CD4-positive, alpha-beta T cell treated with Interleukin-6 for 4 hours (primary cell): ENCODE measurements at regions not wholly inside any gene's neighbourhood (a gene's known extent, or its start where the extent isn't known, plus 50 kb on each side); places are given as distances from the start of the nearest gene placed in this dataset.
"Not testable (repeated sequence)": the region's sequence is repeated elsewhere in the genome, so short reads cannot be mapped to it uniquely, and the experiment has no call there.

ENCODE experiments used
- DNase-seq: peaks from one replicate; pipeline ENCODE4 v3.0.0-alpha.2; 2020; ENCODE audit warnings: mixed read lengths

DNA sequence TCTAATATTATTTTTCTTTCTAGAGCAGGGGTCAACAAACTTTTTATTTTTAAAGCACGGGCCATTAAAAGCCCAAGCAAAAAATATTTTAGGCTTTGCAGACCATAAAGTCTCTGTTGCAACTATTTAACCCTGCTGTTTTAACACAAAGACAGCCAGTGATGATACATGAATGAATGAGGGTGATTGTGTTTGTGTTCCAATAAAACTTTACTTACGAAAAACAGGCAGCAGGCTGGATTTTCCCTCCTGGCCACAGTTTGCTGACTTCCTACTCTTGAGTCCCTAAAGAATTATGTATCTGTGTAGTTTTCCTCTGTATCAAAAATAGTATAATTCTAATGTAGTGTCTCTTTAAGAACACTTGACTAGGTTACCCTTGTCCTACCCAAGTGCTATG is 402.0 kb downstream of the ADCYAP1 start:
- no peak for DNase-seq

DNA sequence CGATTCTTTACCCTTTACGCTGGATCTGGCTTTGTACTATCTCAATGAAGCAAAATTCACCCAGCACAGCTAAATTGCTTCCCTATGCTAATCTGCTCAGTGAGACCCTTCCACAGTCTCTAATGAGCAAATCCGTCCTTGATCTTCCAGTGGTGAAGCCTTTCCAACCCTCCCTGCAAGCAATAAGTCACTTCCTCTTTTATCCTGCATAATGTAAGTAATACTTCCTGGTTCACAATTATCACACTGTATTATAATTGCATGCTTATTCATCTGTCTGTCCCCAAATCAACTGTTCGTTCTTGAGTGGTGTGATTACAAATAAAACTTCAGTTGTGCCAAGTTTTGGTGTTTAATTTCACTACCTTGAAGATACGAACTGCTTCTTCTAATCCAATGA is 404.0 kb downstream of the ADCYAP1 start:
- DNase-seq, result no peak

- DNase-seq, result no peak
These were observed 406.7 kb downstream of the ADCYAP1 start for GRCh38 chr18:1311376-1311775.

GRCh38 chr18:1335345-1335744 is 430.7 kb downstream of the ADCYAP1 start:
- not testable (repeated sequence) for DNase-seq

DNA sequence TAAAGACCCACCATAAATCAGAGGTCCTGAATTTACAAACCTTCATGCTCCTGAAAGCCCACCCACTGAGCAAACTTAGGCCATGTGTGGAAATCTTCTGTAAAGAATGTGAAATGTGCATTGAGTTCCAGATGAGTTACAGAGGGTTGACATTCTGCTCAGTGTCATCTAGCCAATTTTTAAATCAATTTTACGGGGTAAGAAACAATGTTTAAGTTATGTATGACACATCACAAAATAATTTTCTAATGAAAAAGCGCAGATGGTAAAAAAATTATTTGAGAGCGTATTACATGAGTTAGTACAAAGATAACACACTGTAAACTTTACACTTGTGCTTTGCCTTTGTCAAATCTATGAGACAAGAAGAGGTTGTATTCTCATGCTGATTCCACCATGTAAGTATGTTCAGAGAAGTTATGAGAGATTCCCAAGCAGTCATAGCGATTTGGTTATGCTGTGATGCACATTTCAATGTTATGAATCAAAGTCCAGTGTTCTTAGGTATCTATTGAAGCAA is 446.3 kb downstream of the ADCYAP1 start:
- no peak for DNase-seq

GRCh38 chr18:1353025-1353424 is 448.4 kb downstream of the ADCYAP1 start:
- no peak for DNase-seq

- no peak for DNase-seq
These were observed 453.1 kb downstream of the ADCYAP1 start for GRCh38 chr18:1357724-1358123.

DNA sequence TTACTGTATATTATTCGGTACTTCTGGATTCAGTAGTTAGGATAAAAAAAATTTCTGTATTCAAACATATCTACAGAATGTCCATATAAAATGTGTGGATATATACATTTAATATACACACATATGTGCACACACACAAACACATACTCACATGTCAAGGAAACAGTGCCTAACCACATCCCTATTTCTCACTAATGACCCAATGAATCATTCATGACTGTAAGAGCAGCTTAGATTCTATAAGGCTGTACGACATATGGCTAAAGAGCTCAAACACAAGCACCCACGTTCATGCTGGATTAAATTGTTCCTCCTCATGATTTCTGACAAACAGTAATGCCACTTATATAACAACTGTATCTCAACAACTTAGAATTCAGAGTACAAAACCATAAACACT is 457.3 kb downstream of the ADCYAP1 start:
- no peak for DNase-seq

DNA sequence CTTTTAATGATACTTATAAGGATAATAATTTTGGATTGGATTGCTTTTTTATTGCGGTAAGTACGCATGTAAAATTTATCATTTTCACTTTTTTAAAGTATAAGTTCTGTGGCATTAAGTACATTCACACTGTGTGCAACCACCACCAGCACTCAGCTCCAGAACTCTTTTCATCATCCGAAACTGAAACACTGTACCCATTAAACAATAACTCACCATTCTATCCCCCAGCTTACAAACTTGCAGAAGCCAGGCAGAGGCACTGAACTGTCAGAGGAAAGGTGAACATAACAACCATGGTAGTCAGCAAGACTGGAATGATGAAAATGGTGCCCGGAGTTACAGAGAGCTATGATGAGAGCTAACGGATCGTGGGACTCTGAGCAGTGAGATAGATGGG is 465.9 kb downstream of the ADCYAP1 start:
- no peak for DNase-seq

DNA sequence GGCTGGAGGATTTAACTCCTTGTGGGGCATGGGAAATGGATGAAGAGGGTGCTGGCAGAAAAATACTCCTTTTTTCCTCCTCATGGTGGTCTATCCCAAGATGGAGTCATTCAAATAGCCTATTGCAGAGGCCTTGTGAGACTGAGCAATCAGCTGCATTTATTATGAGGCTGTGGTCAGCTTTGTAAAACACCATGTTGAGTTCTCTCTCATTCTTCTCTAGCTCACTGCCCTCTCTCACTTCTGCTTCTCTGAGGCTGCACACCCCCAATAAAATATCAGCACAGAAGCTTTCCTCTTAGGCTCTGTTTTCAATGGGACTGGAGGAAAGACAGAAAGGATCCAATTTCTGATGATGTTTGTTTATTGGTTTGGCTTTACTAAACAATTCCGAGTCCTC is 467.1 kb downstream of the ADCYAP1 start:
- no peak for DNase-seq

DNA sequence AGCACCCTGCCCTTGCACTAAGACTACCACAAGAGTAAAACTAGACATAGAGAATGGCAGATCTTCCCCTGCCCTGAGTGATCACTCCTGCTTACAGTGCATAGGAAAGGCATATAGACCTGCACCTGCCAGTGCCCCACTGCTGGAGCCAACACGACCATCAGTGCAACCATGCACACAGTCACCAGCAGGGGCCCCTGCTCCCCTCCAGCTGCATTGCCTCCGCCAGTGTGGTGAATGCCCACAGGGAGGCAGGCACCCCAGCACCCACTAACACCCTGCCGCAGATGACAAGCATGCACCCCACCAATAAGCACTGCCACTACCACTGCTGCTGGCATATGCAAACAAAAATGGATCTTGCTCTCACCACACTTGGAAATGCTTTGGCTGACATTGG is 478.8 kb downstream of the ADCYAP1 start:
- DNase-seq, result no peak

DNA sequence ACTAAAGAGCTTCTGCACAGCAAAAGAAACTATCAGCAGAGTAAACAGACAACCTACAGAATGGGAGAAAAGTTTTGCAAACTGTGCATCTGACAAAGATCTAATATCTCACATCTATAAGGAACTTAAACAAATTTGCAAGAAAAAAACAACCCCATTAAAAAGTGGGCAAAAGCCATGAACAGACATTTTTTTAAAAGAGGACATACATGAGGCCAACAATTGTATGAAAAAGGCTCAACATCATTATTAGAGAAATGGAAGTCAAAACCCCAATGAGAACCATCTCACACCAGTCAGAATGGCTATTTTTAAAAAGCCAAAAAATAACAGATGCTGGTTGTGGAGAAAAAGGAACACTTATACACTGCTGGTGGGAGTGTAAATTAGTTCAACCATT is 483.8 kb downstream of the ADCYAP1 start:
- not testable (repeated sequence) for DNase-seq

DNA sequence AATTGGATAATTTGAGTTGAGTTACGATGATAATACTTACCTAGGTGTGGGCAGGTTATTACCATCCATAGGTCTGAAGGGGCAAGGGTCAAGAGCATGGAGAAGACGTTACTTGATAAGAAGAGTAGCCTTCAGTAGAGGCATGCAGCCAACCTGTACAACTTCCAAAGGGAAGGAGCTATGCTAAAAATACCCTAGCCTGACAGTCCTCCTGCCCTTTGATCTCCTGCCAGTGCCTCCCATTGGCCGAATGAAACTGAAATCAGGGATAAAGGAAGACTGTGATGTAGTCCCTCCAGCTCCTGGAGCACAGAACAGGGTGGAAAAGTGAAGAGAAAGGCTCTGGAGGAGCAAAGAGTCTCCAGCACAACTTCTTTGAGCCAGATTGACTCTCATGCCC is 487.4 kb downstream of the ADCYAP1 start:
- DNase-seq, result no peak

DNA sequence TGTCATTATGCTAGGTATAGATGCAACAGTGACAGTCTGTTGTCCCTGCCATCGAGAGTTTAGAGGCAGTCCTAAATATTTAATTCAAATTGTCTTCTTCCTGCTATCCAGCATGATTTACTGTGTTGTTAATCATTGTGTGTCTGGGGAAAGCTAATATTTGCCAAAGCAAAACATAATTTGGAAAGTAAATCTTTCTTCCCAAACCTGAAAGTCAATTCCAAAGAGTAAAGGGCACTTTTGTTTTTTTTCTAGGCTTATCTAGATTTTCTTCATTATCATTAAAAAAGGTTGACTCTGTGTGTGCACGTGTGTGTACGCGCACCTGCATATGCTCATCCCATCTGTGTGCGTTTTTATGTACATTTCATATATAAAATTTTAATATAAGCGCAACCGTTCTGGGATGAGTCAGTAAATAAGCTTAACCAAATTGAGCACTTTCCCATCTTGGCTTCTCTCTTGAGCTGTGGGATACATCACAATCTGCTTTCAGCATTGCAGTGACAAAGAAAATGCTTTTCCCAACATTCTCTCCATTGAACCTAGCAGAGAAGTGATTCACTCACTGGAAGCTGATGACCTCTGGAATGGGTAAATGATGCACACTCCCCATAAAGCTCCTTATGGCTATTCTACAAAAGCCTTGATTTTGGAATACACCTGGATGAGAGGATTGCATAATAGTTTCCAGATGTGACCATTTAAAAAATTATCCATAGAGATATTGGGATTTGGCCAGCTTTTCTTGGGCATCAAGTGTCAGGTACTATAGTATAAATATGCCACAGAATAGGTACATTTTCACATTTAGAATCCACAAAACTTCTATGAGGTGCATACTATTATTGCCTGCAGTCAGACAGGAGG is 488.4 kb downstream of the ADCYAP1 start:
- no peak for DNase-seq

- no peak for DNase-seq
These were observed 489.3 kb downstream of the ADCYAP1 start for GRCh38 chr18:1393929-1394328.

DNA sequence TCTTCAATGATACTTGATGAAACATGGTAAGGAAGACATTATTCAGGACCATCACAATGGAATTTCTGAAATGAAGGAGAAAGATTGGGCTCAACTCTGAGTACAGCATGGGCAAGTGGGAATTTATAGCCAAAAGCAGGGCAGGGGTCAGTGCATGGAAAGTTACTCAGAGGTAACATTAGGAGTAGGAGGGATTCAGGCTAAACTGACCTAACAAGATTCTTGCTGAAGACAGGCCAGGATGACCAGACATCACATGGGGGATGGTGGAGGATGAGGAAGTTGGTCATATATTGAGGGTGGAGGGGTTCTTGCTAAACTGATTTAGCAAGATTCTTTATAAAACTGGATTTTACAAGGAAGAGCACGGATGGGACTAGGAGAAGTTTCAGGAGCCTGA is 489.8 kb downstream of the ADCYAP1 start:
- no peak for DNase-seq

DNA sequence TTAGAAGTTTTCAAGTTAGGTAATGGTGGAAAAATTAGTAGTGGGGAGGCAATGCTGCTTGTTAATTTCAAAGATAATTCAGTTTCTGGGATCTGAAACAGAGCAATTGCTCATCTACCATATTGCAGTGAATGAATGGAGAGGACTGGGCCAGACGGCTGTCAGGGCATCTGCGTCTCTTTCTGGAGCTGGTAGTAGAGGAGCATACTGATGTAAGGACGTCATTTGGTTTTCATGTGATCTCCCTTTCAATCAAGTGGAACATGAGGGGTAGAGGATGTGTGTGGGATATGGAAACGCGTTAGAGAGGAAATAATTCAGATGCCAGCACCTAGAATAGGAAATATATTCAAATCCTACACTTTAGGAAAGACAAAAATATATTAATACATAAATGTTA is 490.3 kb downstream of the ADCYAP1 start:
- no peak for DNase-seq

DNA sequence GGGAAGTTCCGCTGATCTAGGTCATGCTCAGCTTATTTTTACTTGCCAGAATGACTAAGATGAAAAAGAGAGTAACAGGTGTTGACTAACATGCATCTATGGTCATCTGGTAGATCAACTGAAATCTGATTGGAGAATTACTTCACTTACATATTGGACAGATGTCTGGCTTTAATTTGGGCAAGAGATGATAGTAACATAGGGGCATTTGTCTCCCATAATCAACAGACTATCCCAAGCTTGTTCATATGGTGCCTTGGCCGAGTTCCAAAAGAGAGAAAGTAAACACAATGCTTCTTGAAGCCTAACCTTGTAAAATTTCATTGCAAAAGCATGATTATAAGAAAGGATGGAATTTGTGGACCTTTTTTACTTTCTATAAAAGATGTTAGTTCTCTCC is 503.7 kb downstream of the ADCYAP1 start:
- DNase-seq, result no peak

DNA sequence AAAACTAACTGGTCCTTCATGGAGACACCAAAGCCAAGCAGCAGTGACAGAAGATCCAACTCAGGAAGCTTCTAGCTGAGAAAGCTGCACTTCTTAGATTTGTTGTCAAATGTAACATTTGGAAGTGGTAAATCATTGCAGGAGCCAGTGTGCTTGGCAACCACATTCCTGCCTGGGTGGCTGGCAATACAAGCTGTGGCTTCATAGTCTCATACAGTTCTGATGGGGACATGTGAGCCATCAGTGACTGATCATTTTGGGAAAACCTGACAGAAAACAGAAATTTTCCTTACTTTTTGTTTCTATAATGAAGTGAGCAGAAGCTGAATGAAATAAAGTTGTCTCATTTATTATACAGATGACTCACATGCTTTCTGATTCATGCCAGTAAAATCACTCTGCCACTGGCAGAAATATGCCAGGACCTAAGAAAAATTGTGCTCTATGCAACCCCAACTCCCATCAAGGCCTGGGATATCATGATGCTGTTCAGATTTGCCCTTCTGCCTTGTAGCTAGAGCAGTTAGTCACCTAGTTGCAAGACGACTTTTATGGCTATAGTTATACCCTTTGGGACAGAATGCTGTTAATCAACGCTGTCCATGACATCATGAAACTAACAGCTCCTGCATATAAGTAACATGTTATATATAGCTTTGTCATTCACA is 508.1 kb downstream of the ADCYAP1 start:
- no peak for DNase-seq

GRCh38 chr18:1413323-1413675 is 508.6 kb downstream of the ADCYAP1 start:
- DNase-seq, result no peak

- DNase-seq, result no peak
These were observed 511.4 kb downstream of the ADCYAP1 start for GRCh38 chr18:1416074-1416473.

- no peak for DNase-seq
These were observed 516.8 kb downstream of the ADCYAP1 start for GRCh38 chr18:1421502-1421901.

DNA sequence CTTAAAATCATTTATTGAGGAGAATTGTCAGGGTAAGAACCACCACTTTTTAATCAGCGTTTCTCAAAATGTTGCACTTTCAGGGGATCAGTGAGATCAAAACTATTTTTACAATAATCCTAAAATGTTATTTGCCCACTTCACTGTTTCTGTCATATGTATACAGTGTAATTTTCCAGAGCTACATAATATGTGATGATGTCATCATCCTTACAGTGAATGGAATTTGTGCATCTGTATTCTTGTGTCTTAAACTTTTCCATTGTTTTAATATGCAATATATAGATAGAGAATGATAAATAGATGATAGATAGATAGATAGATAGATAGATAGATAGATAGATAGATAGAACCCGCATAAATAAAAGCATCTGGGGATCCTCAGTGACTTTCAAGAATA is 518.0 kb downstream of the ADCYAP1 start:
- DNase-seq, result no peak

GRCh38 chr18:1425679-1426078 is 521.0 kb downstream of the ADCYAP1 start:
- DNase-seq, result no peak
